Endothelial cell (in vitro differentiated cells): ENCODE measurements at regions not wholly inside any gene's neighbourhood (a gene's known extent, or its start where the extent isn't known, plus 50 kb on each side); places are given as distances from the start of the nearest gene placed in this dataset.

ENCODE experiments used
- DNase-seq: peaks from one replicate; pipeline ENCODE4 v3.0.0; 2021; ENCODE audit warnings: low spot score
- H3K27ac Mint-ChIP-seq: one replicate; pipeline ENCODE4 v1.8.0; 2021; ENCODE audit warnings: mixed read lengths, inconsistent platforms; ENCODE audit not compliant: unreplicated experiment
- H3K27me3 Mint-ChIP-seq: one replicate; pipeline ENCODE4 v1.8.0; 2021; ENCODE audit warnings: mild to moderate bottlenecking, moderate library complexity, mixed read lengths, inconsistent platforms; ENCODE audit not compliant: unreplicated experiment
- H3K36me3 Mint-ChIP-seq: one replicate; pipeline ENCODE4 v1.8.0; 2021; ENCODE audit warnings: mild to moderate bottlenecking, low read depth, mixed read lengths, inconsistent platforms; ENCODE audit not compliant: unreplicated experiment
- H3K4me1 Mint-ChIP-seq: one replicate; pipeline ENCODE4 v1.8.0; 2021; ENCODE audit warnings: mild to moderate bottlenecking, mixed read lengths, inconsistent platforms; ENCODE audit not compliant: unreplicated experiment
- H3K4me3 Mint-ChIP-seq: one replicate; pipeline ENCODE4 v1.8.0; 2021; ENCODE audit warnings: mild to moderate bottlenecking, mixed read lengths, inconsistent platforms; ENCODE audit not compliant: unreplicated experiment
- H3K9me3 Mint-ChIP-seq: one replicate; pipeline ENCODE4 v1.8.0; 2021; ENCODE audit warnings: mixed read lengths, inconsistent platforms; ENCODE audit not compliant: unreplicated experiment
- CTCF ChIP-seq: fragments of 200-600 bp; sonication (generic); IDR thresholded peaks from one replicate; pipeline ENCODE4 v1.5.0; 2021; ENCODE audit warnings: antibody characterized with exemption; ENCODE audit not compliant: unreplicated experiment

GRCh38 chr11:103662880-103663279 lies 373.6 kb upstream of the DDI1 start:
- Mint-ChIP-seq H3K27ac (peak overlapping the region; percentile 38), H3K4me3 (no peak overlapping the region), H3K9me3 (no peaks in the 10 kb centered on the region), H3K36me3 (no peaks in the 10 kb centered on the region), H3K4me1 (peaks cover 15% of the 10 kb centered on the region), H3K27me3 (no peaks in the 10 kb centered on the region)
- no peak for DNase-seq
- TF ChIP-seq CTCF = no peak

- Mint-ChIP-seq H3K36me3 (no peaks in the 10 kb centered on the region), H3K27me3 (peaks cover 1% of the 10 kb centered on the region), H3K4me1 (peaks cover 5% of the 10 kb centered on the region), H3K27ac (no peak overlapping the region), H3K4me3 (no peak overlapping the region), H3K9me3 (no peaks in the 10 kb centered on the region)
- no peak for DNase-seq
- no peak for TF ChIP-seq CTCF
Measured at GRCh38 chr11:103668859-103669258, 367.6 kb upstream of the DDI1 start.

- H3K4me1 Mint-ChIP-seq = peaks cover 11% of the 10 kb centered on the region
- no peaks in the 10 kb centered on the region for H3K9me3 Mint-ChIP-seq
- H3K4me3 Mint-ChIP-seq = no peak overlapping the region
- no peak for DNase-seq
- no peaks in the 10 kb centered on the region for H3K36me3 Mint-ChIP-seq
- no peak overlapping the region for H3K27ac Mint-ChIP-seq
- H3K27me3 Mint-ChIP-seq = peaks cover 1% of the 10 kb centered on the region
- TF ChIP-seq CTCF = peak; percentile 47
Measured at GRCh38 chr11:103671143-103671651, 365.2 kb upstream of the DDI1 start.

- Mint-ChIP-seq H3K4me3 (no peak overlapping the region), H3K27ac (no peak overlapping the region), H3K4me1 (peaks cover 11% of the 10 kb centered on the region), H3K36me3 (no peaks in the 10 kb centered on the region), H3K27me3 (peaks cover 1% of the 10 kb centered on the region), H3K9me3 (no peaks in the 10 kb centered on the region)
- DNase-seq = no peak
- no peak for TF ChIP-seq CTCF
Measured at GRCh38 chr11:103673773-103674172, 362.7 kb upstream of the DDI1 start.

- no peak for DNase-seq
- Mint-ChIP-seq H3K27me3 (no peaks in the 10 kb centered on the region), H3K36me3 (no peaks in the 10 kb centered on the region), H3K27ac (no peak overlapping the region), H3K4me3 (no peak overlapping the region), H3K4me1 (peaks cover 13% of the 10 kb centered on the region), H3K9me3 (no peaks in the 10 kb centered on the region)
- TF ChIP-seq CTCF = no peak
Measured at GRCh38 chr11:103676413-103676812, 360.0 kb upstream of the DDI1 start.
